ENCODE measurements at regions not wholly inside any gene's neighbourhood (a gene's known extent, or its start where the extent isn't known, plus 50 kb on each side); places are given as distances from the start of the nearest gene placed in this dataset.

- no peak overlapping the region for H3K4me3 ChIP-seq (ENCODE audit: low read length)
- H3K36me3 ChIP-seq (ENCODE audit: control insufficient read depth, insufficient read depth, low read length): no peaks in the 10 kb centered on the region
- H3K9ac ChIP-seq (ENCODE audit: low read length): no peak overlapping the region
- no peaks in the 10 kb centered on the region for H3K27me3 ChIP-seq (ENCODE audit: control insufficient read depth, insufficient read depth, low read length)
- H3K9me3 ChIP-seq (ENCODE audit: control insufficient read depth, low read length): no peaks in the 10 kb centered on the region
- H3K4me1 ChIP-seq (ENCODE audit: control insufficient read depth, insufficient read depth, low read length): peaks cover 27% of the 10 kb centered on the region
Observed at GRCh38 chr12:13365748-13366366, 169.3 kb downstream of the EMP1 start.

GRCh38 chr12:13362260-13362841 lies 165.8 kb downstream of the EMP1 start:
- H3K9me3 ChIP-seq (ENCODE audit: control insufficient read depth, low read length): no peaks in the 10 kb centered on the region
- no peak overlapping the region for H3K4me3 ChIP-seq (ENCODE audit: low read length)
- H3K27me3 ChIP-seq (ENCODE audit: control insufficient read depth, insufficient read depth, low read length): no peaks in the 10 kb centered on the region
- peaks cover 8% of the 10 kb centered on the region for H3K4me1 ChIP-seq (ENCODE audit: control insufficient read depth, insufficient read depth, low read length)
- H3K9ac ChIP-seq (ENCODE audit: low read length): no peak overlapping the region
- no peaks in the 10 kb centered on the region for H3K36me3 ChIP-seq (ENCODE audit: control insufficient read depth, insufficient read depth, low read length)

GRCh38 chr12:13359636-13360035 lies 163.1 kb downstream of the EMP1 start:
- H3K36me3 ChIP-seq (ENCODE audit: control insufficient read depth, insufficient read depth, low read length): no peaks in the 10 kb centered on the region
- no peaks in the 10 kb centered on the region for H3K9me3 ChIP-seq (ENCODE audit: control insufficient read depth, low read length)
- H3K9ac ChIP-seq (ENCODE audit: low read length): no peak overlapping the region
- peaks cover 7% of the 10 kb centered on the region for H3K4me1 ChIP-seq (ENCODE audit: control insufficient read depth, insufficient read depth, low read length)
- H3K4me3 ChIP-seq (ENCODE audit: low read length): no peak overlapping the region
- H3K27me3 ChIP-seq (ENCODE audit: control insufficient read depth, insufficient read depth, low read length): no peaks in the 10 kb centered on the region

- no peaks in the 10 kb centered on the region for H3K36me3 ChIP-seq (ENCODE audit: control insufficient read depth, insufficient read depth, low read length)
- H3K4me1 ChIP-seq (ENCODE audit: control insufficient read depth, insufficient read depth, low read length): no peaks in the 10 kb centered on the region
- no peaks in the 10 kb centered on the region for H3K27me3 ChIP-seq (ENCODE audit: control insufficient read depth, insufficient read depth, low read length)
- H3K4me3 ChIP-seq (ENCODE audit: low read length): no peak overlapping the region
- no peak overlapping the region for H3K9ac ChIP-seq (ENCODE audit: low read length)
- no peaks in the 10 kb centered on the region for H3K9me3 ChIP-seq (ENCODE audit: control insufficient read depth, low read length)
Observed at GRCh38 chr12:13358391-13358905, 161.9 kb downstream of the EMP1 start.

GRCh38 chr12:13350946-13351345 lies 154.4 kb downstream of the EMP1 start:
- Histone ChIP-seq H3K36me3 (ENCODE audit: control insufficient read depth, insufficient read depth, low read length) (no peaks in the 10 kb centered on the region), H3K4me3 (ENCODE audit: low read length) (no peak overlapping the region), H3K9me3 (ENCODE audit: control insufficient read depth, low read length) (no peaks in the 10 kb centered on the region), H3K27me3 (ENCODE audit: control insufficient read depth, insufficient read depth, low read length) (no peaks in the 10 kb centered on the region), H3K9ac (ENCODE audit: low read length) (no peak overlapping the region), H3K4me1 (ENCODE audit: control insufficient read depth, insufficient read depth, low read length) (no peaks in the 10 kb centered on the region)

- Histone ChIP-seq H3K4me1 (ENCODE audit: control insufficient read depth, insufficient read depth, low read length) (no peaks in the 10 kb centered on the region), H3K27me3 (ENCODE audit: control insufficient read depth, insufficient read depth, low read length) (no peaks in the 10 kb centered on the region), H3K36me3 (ENCODE audit: control insufficient read depth, insufficient read depth, low read length) (no peaks in the 10 kb centered on the region), H3K9me3 (ENCODE audit: control insufficient read depth, low read length) (no peaks in the 10 kb centered on the region), H3K9ac (ENCODE audit: low read length) (no peak overlapping the region), H3K4me3 (ENCODE audit: low read length) (no peak overlapping the region)
Observed at GRCh38 chr12:13350381-13350780, 153.9 kb downstream of the EMP1 start.

GRCh38 chr12:13348464-13348863 lies 151.9 kb downstream of the EMP1 start:
- H3K27me3 ChIP-seq (ENCODE audit: control insufficient read depth, insufficient read depth, low read length): no peaks in the 10 kb centered on the region
- no peaks in the 10 kb centered on the region for H3K4me1 ChIP-seq (ENCODE audit: control insufficient read depth, insufficient read depth, low read length)
- H3K4me3 ChIP-seq (ENCODE audit: low read length): no peak overlapping the region
- no peaks in the 10 kb centered on the region for H3K9me3 ChIP-seq (ENCODE audit: control insufficient read depth, low read length)
- H3K9ac ChIP-seq (ENCODE audit: low read length): no peak overlapping the region
- no peaks in the 10 kb centered on the region for H3K36me3 ChIP-seq (ENCODE audit: control insufficient read depth, insufficient read depth, low read length)

GRCh38 chr12:13347241-13348043 lies 150.9 kb downstream of the EMP1 start:
- peaks cover 3% of the 10 kb centered on the region for H3K27me3 ChIP-seq (ENCODE audit: control insufficient read depth, insufficient read depth, low read length)
- H3K9ac ChIP-seq (ENCODE audit: low read length): no peak overlapping the region
- no peak overlapping the region for H3K4me3 ChIP-seq (ENCODE audit: low read length)
- no peaks in the 10 kb centered on the region for H3K36me3 ChIP-seq (ENCODE audit: control insufficient read depth, insufficient read depth, low read length)
- H3K9me3 ChIP-seq (ENCODE audit: control insufficient read depth, low read length): no peaks in the 10 kb centered on the region
- no peaks in the 10 kb centered on the region for H3K4me1 ChIP-seq (ENCODE audit: control insufficient read depth, insufficient read depth, low read length)

GRCh38 chr12:13345722-13346121 lies 149.2 kb downstream of the EMP1 start:
- Histone ChIP-seq H3K4me1 (ENCODE audit: control insufficient read depth, insufficient read depth, low read length) (no peaks in the 10 kb centered on the region), H3K9me3 (ENCODE audit: control insufficient read depth, low read length) (no peaks in the 10 kb centered on the region), H3K36me3 (ENCODE audit: control insufficient read depth, insufficient read depth, low read length) (no peaks in the 10 kb centered on the region), H3K4me3 (ENCODE audit: low read length) (no peak overlapping the region), H3K9ac (ENCODE audit: low read length) (no peak overlapping the region), H3K27me3 (ENCODE audit: control insufficient read depth, insufficient read depth, low read length) (peaks cover 8% of the 10 kb centered on the region)

GRCh38 chr12:13343375-13343774 lies 146.8 kb downstream of the EMP1 start:
- Histone ChIP-seq H3K9me3 (ENCODE audit: control insufficient read depth, low read length) (no peaks in the 10 kb centered on the region), H3K9ac (ENCODE audit: low read length) (no peak overlapping the region), H3K4me1 (ENCODE audit: control insufficient read depth, insufficient read depth, low read length) (no peaks in the 10 kb centered on the region), H3K36me3 (ENCODE audit: control insufficient read depth, insufficient read depth, low read length) (no peaks in the 10 kb centered on the region), H3K27me3 (ENCODE audit: control insufficient read depth, insufficient read depth, low read length) (peaks cover 8% of the 10 kb centered on the region), H3K4me3 (ENCODE audit: low read length) (no peak overlapping the region)

GRCh38 chr12:13342971-13343370 lies 146.4 kb downstream of the EMP1 start:
- Histone ChIP-seq H3K4me3 (ENCODE audit: low read length) (no peak overlapping the region), H3K27me3 (ENCODE audit: control insufficient read depth, insufficient read depth, low read length) (peaks cover 8% of the 10 kb centered on the region), H3K9me3 (ENCODE audit: control insufficient read depth, low read length) (no peaks in the 10 kb centered on the region), H3K9ac (ENCODE audit: low read length) (no peak overlapping the region), H3K36me3 (ENCODE audit: control insufficient read depth, insufficient read depth, low read length) (no peaks in the 10 kb centered on the region), H3K4me1 (ENCODE audit: control insufficient read depth, insufficient read depth, low read length) (no peaks in the 10 kb centered on the region)

GRCh38 chr12:13340149-13340548 lies 143.6 kb downstream of the EMP1 start:
- H3K27me3 ChIP-seq (ENCODE audit: control insufficient read depth, insufficient read depth, low read length): peaks cover 8% of the 10 kb centered on the region
- H3K4me1 ChIP-seq (ENCODE audit: control insufficient read depth, insufficient read depth, low read length): no peaks in the 10 kb centered on the region
- no peaks in the 10 kb centered on the region for H3K36me3 ChIP-seq (ENCODE audit: control insufficient read depth, insufficient read depth, low read length)
- no peak overlapping the region for H3K9ac ChIP-seq (ENCODE audit: low read length)
- no peaks in the 10 kb centered on the region for H3K9me3 ChIP-seq (ENCODE audit: control insufficient read depth, low read length)
- H3K4me3 ChIP-seq (ENCODE audit: low read length): no peak overlapping the region

All from mucosa of stomach (tissue), 1 donor.